H1 (cell line): ENCODE measurements at regions not wholly inside any gene's neighbourhood (a gene's known extent, or its start where the extent isn't known, plus 50 kb on each side); places are given as distances from the start of the nearest gene placed in this dataset.

ENCODE experiments used
- CTCF ChIA-PET: fragments of 300-600 bp; sonication (Branson Sonifier 250); formaldehyde crosslinking; loops from one replicate; lab custom pipeline; 2021; ENCODE audit not compliant: partially characterized antibody; lab: Charles Lee
- POLR2A ChIA-PET: fragments of 300-600 bp; sonication (Branson Sonifier 250); formaldehyde crosslinking; loops from one replicate; lab custom pipeline; 2021; ENCODE audit warnings: inconsistent platforms; ENCODE audit not compliant: partially characterized antibody; lab: Charles Lee
- DNase-seq, 2 experiments: peaks; one replicate each; pipeline versions ENCODE4 v3.0.0 to v3.0.0-alpha.2; 2010 to 2022; ENCODE audit warnings: low spot score in 2 of 2, low read depth in 1 of 2, mixed read lengths in 1 of 2
- FAIRE-seq: peaks from 2 replicates; lab custom pipeline; 2011; peaks lifted over from hg19 to GRCh38; lab: Jason Lieb, UNC
- H2AFZ ChIP-seq: 2 replicates; pipeline ENCODE4 v1.8.1; 2012; ENCODE audit warnings: low read length, inconsistent platforms
- H2AK5ac ChIP-seq: 2 replicates; pipeline ENCODE4 v1.6.1; 2013; ENCODE audit warnings: low read depth, low read length
- H2BK120ac ChIP-seq: replicated peaks from 2 replicates; pipeline ENCODE3; 2013; ENCODE audit warnings: low read depth, low read length, inconsistent platforms
- H2BK12ac ChIP-seq: 2 replicates; pipeline ENCODE4 v1.6.1; 2013; ENCODE audit warnings: low read depth, low read length
- H2BK15ac ChIP-seq: 2 replicates; pipeline ENCODE4 v1.6.1; 2013; ENCODE audit warnings: low read length
- H2BK20ac ChIP-seq: 2 replicates; pipeline ENCODE4 v1.6.1; 2013; ENCODE audit warnings: low read length
- H2BK5ac ChIP-seq: 2 replicates; pipeline ENCODE4 v1.6.1; 2013; ENCODE audit warnings: low read depth, low read length
- H3K14ac ChIP-seq: 2 replicates; pipeline ENCODE4 v1.6.1; 2013; ENCODE audit warnings: inconsistent platforms; ENCODE audit not compliant: insufficient read length
- H3K18ac ChIP-seq: 2 replicates; pipeline ENCODE4 v1.6.1; 2013; ENCODE audit warnings: low read length; ENCODE audit errors: extremely low read depth
- H3K23ac ChIP-seq: 2 replicates; pipeline ENCODE4 v1.6.1; 2013; ENCODE audit warnings: inconsistent platforms; ENCODE audit not compliant: insufficient read length
- H3K23me2 ChIP-seq: 2 replicates; pipeline ENCODE4 v1.6.1; 2013; ENCODE audit warnings: low read depth, low read length
- H3K27ac ChIP-seq: 2 replicates; pipeline ENCODE4 v1.6.1; 2011; ENCODE audit warnings: low read depth, low read length, inconsistent platforms
- H3K27me3 ChIP-seq, 4 experiments: replicated peaks in 1 of 4; 1 replicate in 1 of 4; 2 replicates in 3 of 4; pipeline versions ENCODE4 v1.6.1 to v1.8.1; 2011 to 2013; ENCODE audit warnings: low read length in 3 of 4, mild to moderate bottlenecking in 3 of 4, inconsistent platforms in 2 of 4, mixed read lengths in 2 of 4, moderate library complexity in 1 of 4; ENCODE audit not compliant: control insufficient read depth in 3 of 4, insufficient read depth in 3 of 4; ENCODE audit errors: extremely low read depth in 1 of 4
- H3K36me3 ChIP-seq, 4 experiments: 2 replicates each; pipeline versions ENCODE4 v1.6.1 to v1.8.1; 2011 to 2013; ENCODE audit warnings: mild to moderate bottlenecking in 4 of 4, low read length in 3 of 4, moderate library complexity in 2 of 4, control low read depth in 1 of 4, inconsistent platforms in 1 of 4; ENCODE audit not compliant: insufficient read depth in 4 of 4, control insufficient read depth in 2 of 4
- H3K4ac ChIP-seq: replicated peaks from 2 replicates; pipeline ENCODE3; 2013; ENCODE audit warnings: low read length, low read depth, mixed read lengths, inconsistent platforms; ENCODE audit not compliant: insufficient read length
- H3K4me1 ChIP-seq, 4 experiments: replicated peaks in 1 of 4; 1 replicate in 1 of 4; 2 replicates in 3 of 4; pipeline versions ENCODE4 v1.6.1 to v1.8.1; 2011 to 2013; ENCODE audit warnings: low read length in 3 of 4, inconsistent platforms in 2 of 4, mixed read lengths in 1 of 4; ENCODE audit not compliant: insufficient read depth in 4 of 4, control insufficient read depth in 3 of 4
- H3K4me2 ChIP-seq, 2 experiments: 2 replicates each; pipeline versions ENCODE4 v1.6.1 to v1.8.1; 2011 to 2013; ENCODE audit warnings: low read depth in 2 of 2, low read length in 2 of 2, control low read depth in 1 of 2, inconsistent platforms in 1 of 2, mild to moderate bottlenecking in 1 of 2; ENCODE audit not compliant: insufficient read depth in 1 of 2
- H3K4me3 ChIP-seq, 4 experiments: fragments of 200-600, 300-600 bp in 1 of 4; sonication (generic), shearing (Covaris generic), sonication (Bioruptor Twin) in 1 of 4; 2 replicates each; pipeline versions ENCODE4 v1.5.1 to v1.8.1; 2011 to 2016; ENCODE audit warnings: low read length in 4 of 4, low read depth in 3 of 4, control low read depth in 2 of 4, inconsistent platforms in 2 of 4, mild to moderate bottlenecking in 2 of 4, mixed read lengths in 1 of 4, moderate library complexity in 1 of 4; ENCODE audit not compliant: insufficient read depth in 2 of 4; ENCODE audit errors: extremely low read depth in 1 of 4
- H3K56ac ChIP-seq: replicated peaks from 2 replicates; pipeline ENCODE3; 2013; ENCODE audit warnings: low read depth, mild to moderate bottlenecking, mixed read lengths, low read length, inconsistent platforms; ENCODE audit not compliant: insufficient read length
- H3K79me1 ChIP-seq: 2 replicates; pipeline ENCODE4 v1.6.1; 2013; ENCODE audit warnings: low read depth, low read length, control low read depth
- H3K79me2 ChIP-seq, 2 experiments: 2 replicates each; pipeline versions ENCODE4 v1.6.1 to v1.8.1; 2012 to 2013; ENCODE audit warnings: low read length in 2 of 2, mild to moderate bottlenecking in 2 of 2, inconsistent platforms in 1 of 2; ENCODE audit not compliant: insufficient read depth in 2 of 2, control insufficient read depth in 1 of 2
- H3K9ac ChIP-seq, 4 experiments: replicated peaks in 1 of 4; 1 replicate in 1 of 4; 2 replicates in 3 of 4; pipeline versions ENCODE4 v1.6.1 to v1.8.1; 2011 to 2013; ENCODE audit warnings: low read depth in 3 of 4, low read length in 3 of 4, control low read depth in 2 of 4, mild to moderate bottlenecking in 2 of 4, moderate library complexity in 2 of 4, inconsistent platforms in 1 of 4; ENCODE audit errors: extremely low read depth in 1 of 4
- H3K9me3 ChIP-seq, 2 experiments: 2 replicates each; pipeline versions ENCODE4 v1.6.1 to v1.8.1; 2012 to 2013; ENCODE audit warnings: mild to moderate bottlenecking in 2 of 2, moderate library complexity in 2 of 2, control low read depth in 1 of 2, inconsistent platforms in 1 of 2, low read depth in 1 of 2, low read length in 1 of 2, mixed read lengths in 1 of 2; ENCODE audit not compliant: insufficient read depth in 2 of 2
- H4K20me1 ChIP-seq, 2 experiments: replicated peaks in 1 of 2; 2 replicates each; pipeline versions ENCODE3 to v1.8.1; 2011 to 2013; ENCODE audit warnings: inconsistent platforms in 2 of 2, low read length in 2 of 2, mild to moderate bottlenecking in 1 of 2; ENCODE audit not compliant: insufficient read depth in 2 of 2, control insufficient read depth in 1 of 2
- H4K5ac ChIP-seq: 2 replicates; pipeline ENCODE4 v1.6.1; 2013; ENCODE audit warnings: low read length, low read depth, mixed read lengths, inconsistent platforms; ENCODE audit not compliant: insufficient read length
- H4K8ac ChIP-seq: 2 replicates; pipeline ENCODE4 v1.8.0; 2013; ENCODE audit warnings: mild to moderate bottlenecking, moderate library complexity, low read length, inconsistent platforms; ENCODE audit not compliant: insufficient read depth; ENCODE audit errors: extremely low read depth
- H4K91ac ChIP-seq: replicated peaks from 2 replicates; pipeline ENCODE3; 2013; ENCODE audit warnings: low read length, mixed read lengths, inconsistent platforms; ENCODE audit not compliant: insufficient read length
- CREB1 ChIP-seq: IDR thresholded peaks from 2 replicates; pipeline ENCODE4 v1.6.1; 2012; ENCODE audit warnings: inconsistent platforms
- RFX5 ChIP-seq: IDR thresholded peaks from 2 replicates; pipeline ENCODE4 v1.6.1; 2011; ENCODE audit warnings: low read depth, low read length, improper control_type of control experiment, borderline replicate concordance
- SUZ12 ChIP-seq: fragments of 200-600 bp; sonication (generic); IDR thresholded peaks from 2 replicates; pipeline ENCODE4 v1.6.1; 2012; ENCODE audit warnings: mild to moderate bottlenecking, inconsistent platforms, low read length, moderate library complexity, mixed read lengths
- TAF1 ChIP-seq: IDR thresholded peaks from 2 replicates; pipeline ENCODE4 v1.6.1; 2011; ENCODE audit warnings: mild to moderate bottlenecking, low read depth, low read length
- WGBS, 2 experiments: shearing (Covaris generic) in 1 of 2; methylation state at CpG; one replicate each; pipeline versions ENCODE4 v1.1.6 to v1.1.7; 2013 to 2015; ENCODE audit warnings: low lambda C conversion rate in 2 of 2, mixed read lengths in 2 of 2, inconsistent platforms in 1 of 2, low coverage in 1 of 2, missing lambda C conversion rate in 1 of 2; ENCODE audit not compliant: insufficient replicate concordance in 2 of 2, insufficient coverage in 1 of 2, insufficient read length in 1 of 2; ENCODE audit errors: extremely low coverage in 1 of 2, missing lambda C conversion rate in 1 of 2; 5-methylcytosine and 5-hydroxymethylcytosine counted together

- H3K56ac ChIP-seq = no peak overlapping the region
- no peak overlapping the region for H2AK5ac ChIP-seq
- H4K8ac ChIP-seq = no peak overlapping the region
- H3K4ac ChIP-seq = no peak overlapping the region
- H3K18ac ChIP-seq = no peak overlapping the region
- H2BK5ac ChIP-seq = no peak overlapping the region
- H3K4me3 ChIP-seq = no peak overlapping the region
- no peaks in the 10 kb centered on the region for H3K79me1 ChIP-seq
- no peaks in the 10 kb centered on the region for H3K27me3 ChIP-seq
- H3K9me3 ChIP-seq = peaks cover 21 to 24% of the 10 kb centered on the region in 2 experiments
- no peak overlapping the region for H2BK120ac ChIP-seq
- no peak overlapping the region for H2BK12ac ChIP-seq
- no peak for TF ChIP-seq TAF1
- no peak for TF ChIP-seq RFX5
- TF ChIP-seq CREB1 = no peak
- TF ChIP-seq SUZ12 = no peak
- TF ChIP-seq, all 59 proteins: peak for 0
- DNase-seq (no peak), FAIRE-seq (no peak)
- no peak overlapping the region for H2BK20ac ChIP-seq
- H4K20me1 ChIP-seq = no peaks in the 10 kb centered on the region
- H3K4me1 ChIP-seq = peaks cover 0 to 13% (median 4%) of the 10 kb centered on the region in 4 experiments; a peak in 5 of 7 replicates
- H3K9ac ChIP-seq = no peak overlapping the region
- no peak overlapping the region for H3K23ac ChIP-seq
- no peak overlapping the region for H3K4me2 ChIP-seq
- CTCF ChIA-PET = interaction anchor here (1.4 kb wide), 1 partner anchor 53 kb away, joined by 3 read pairs; no protein-coding TSS in a partner anchor
- 100% methylated on average over 1 of the region's 1 CpG; no CpG with 5 or more reads in 1 of the 2 experiments for WGBS, 2 experiments
- H3K79me2 ChIP-seq = no peaks in the 10 kb centered on the region
- no peaks in the 10 kb centered on the region for H3K23me2 ChIP-seq
- no peak overlapping the region for H2AFZ ChIP-seq
- H3K14ac ChIP-seq = no peak overlapping the region
- H2BK15ac ChIP-seq = no peak overlapping the region
- H3K36me3 ChIP-seq = peaks cover 0 to 12% (median 0%) of the 10 kb centered on the region in 4 experiments; a peak in 3 of 8 replicates
- POLR2A ChIA-PET = no interaction called here
- no peak overlapping the region for H3K27ac ChIP-seq
- no peak overlapping the region for H4K91ac ChIP-seq
- no peak overlapping the region for H4K5ac ChIP-seq
These were observed 61.6 kb upstream of the PHF14 start for GRCh38 chr7:10912077-10912476.
